HEK293T (cell line): ENCODE measurements at regions not wholly inside any gene's neighbourhood (a gene's known extent, or its start where the extent isn't known, plus 50 kb on each side); places are given as distances from the start of the nearest gene placed in this dataset.

Experiments used
- BHLHE40 ChIP-seq: fragments of 450-650 bp; IDR thresholded peaks from 2 replicates; pipeline ENCODE4 v1.6.1; 2016; ENCODE audit warnings: mild to moderate bottlenecking, moderate library complexity, borderline replicate concordance
- CTBP1 ChIP-seq: fragments of 450-650 bp; IDR thresholded peaks from 2 replicates; pipeline ENCODE4 v1.6.1; 2016; ENCODE audit warnings: borderline replicate concordance
- ELF4 ChIP-seq: fragments of 450-650 bp; IDR thresholded peaks from 2 replicates; pipeline ENCODE4 v1.6.1; 2017; ENCODE audit warnings: antibody characterized with exemption
- FOXA1 ChIP-seq: fragments of 450-650 bp; IDR thresholded peaks from 2 replicates; pipeline ENCODE4 v1.6.1; 2016; ENCODE audit warnings: mild to moderate bottlenecking
- FOXK2 ChIP-seq: fragments of 450-650 bp; IDR thresholded peaks from 2 replicates; pipeline ENCODE4 v1.6.1; 2016; ENCODE audit warnings: mild to moderate bottlenecking
- FOXM1 ChIP-seq: fragments of 450-650 bp; IDR thresholded peaks from 2 replicates; pipeline ENCODE4 v1.6.1; 2017; ENCODE audit warnings: mild to moderate bottlenecking, borderline replicate concordance
- HDGF ChIP-seq: fragments of 450-650 bp; IDR thresholded peaks from 2 replicates; pipeline ENCODE4 v1.6.1; 2017; ENCODE audit warnings: antibody characterized with exemption, borderline replicate concordance
- NFRKB ChIP-seq: fragments of 450-650 bp; IDR thresholded peaks from 2 replicates; pipeline ENCODE4 v1.6.1; 2016; ENCODE audit warnings: mild to moderate bottlenecking, moderate library complexity
- SP1 ChIP-seq: fragments of 450-650 bp; IDR thresholded peaks from 2 replicates; pipeline ENCODE4 v1.6.1; 2017
- SUZ12 ChIP-seq: fragments of 450-650 bp; IDR thresholded peaks from 2 replicates; pipeline ENCODE4 v1.6.1; 2016; ENCODE audit warnings: mild to moderate bottlenecking
- TARDBP ChIP-seq: fragments of 450-650 bp; IDR thresholded peaks from 2 replicates; pipeline ENCODE4 v1.6.1; 2016
- TF ChIP-seq, protein P1 (sequence below): fragments of 450-650 bp; IDR thresholded peaks from 2 replicates; pipeline ENCODE4 v1.6.1; 2016

- TF ChIP-seq HDGF (no peak), ELF4 (no peak), SP1 (no peak), CTBP1 (no peak), FOXK2 (no peak), SUZ12 (no peak), NFRKB (no peak), FOXA1 (no peak), FOXM1 (no peak), BHLHE40 (no peak), TARDBP (no peak)
- TF ChIP-seq, protein P1, sequence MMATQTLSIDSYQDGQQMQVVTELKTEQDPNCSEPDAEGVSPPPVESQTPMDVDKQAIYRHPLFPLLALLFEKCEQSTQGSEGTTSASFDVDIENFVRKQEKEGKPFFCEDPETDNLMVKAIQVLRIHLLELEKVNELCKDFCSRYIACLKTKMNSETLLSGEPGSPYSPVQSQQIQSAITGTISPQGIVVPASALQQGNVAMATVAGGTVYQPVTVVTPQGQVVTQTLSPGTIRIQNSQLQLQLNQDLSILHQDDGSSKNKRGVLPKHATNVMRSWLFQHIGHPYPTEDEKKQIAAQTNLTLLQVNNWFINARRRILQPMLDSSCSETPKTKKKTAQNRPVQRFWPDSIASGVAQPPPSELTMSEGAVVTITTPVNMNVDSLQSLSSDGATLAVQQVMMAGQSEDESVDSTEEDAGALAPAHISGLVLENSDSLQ = no peak
Observed at GRCh38 chr4:4803912-4804296, 55.6 kb upstream of the MSX1 start.
